Small intestine (tissue), 7 donors: ENCODE measurements at regions not wholly inside any gene's neighbourhood (a gene's known extent, or its start where the extent isn't known, plus 50 kb on each side); places are given as distances from the start of the nearest gene placed in this dataset.

Experiments used
- DNase-seq, 2 donors: peaks; one replicate each; pipeline versions ENCODE4 v3.0.0 to v3.0.0-alpha.2; 2013
- FAIRE-seq: peaks from 2 replicates; lab custom pipeline; 2012; peaks lifted over from hg19 to GRCh38; lab: Jason Lieb, UNC
- H3K27ac ChIP-seq, 3 donors: one replicate each; pipeline ENCODE4 v1.5.1; 2013; ENCODE audit warnings: low read length in 2 of 3, mild to moderate bottlenecking in 2 of 3, control low read depth in 1 of 3, inconsistent platforms in 1 of 3, low read depth in 1 of 3, moderate library complexity in 1 of 3
- H3K27me3 ChIP-seq, 3 donors: one replicate each; pipeline ENCODE4 v1.6.1; 2013; ENCODE audit warnings: low read length in 3 of 3, inconsistent platforms in 1 of 3; ENCODE audit not compliant: control insufficient read depth in 3 of 3, insufficient read depth in 3 of 3
- H3K36me3 ChIP-seq, 3 donors: one replicate each; pipeline ENCODE4 v1.6.1; 2013; ENCODE audit warnings: low read length in 3 of 3, inconsistent platforms in 1 of 3, low read depth in 1 of 3, mild to moderate bottlenecking in 1 of 3, moderate library complexity in 1 of 3; ENCODE audit not compliant: control insufficient read depth in 3 of 3, insufficient read depth in 2 of 3
- H3K4me1 ChIP-seq, 3 donors: one replicate each; pipeline ENCODE4 v1.6.1; 2013; ENCODE audit warnings: low read length in 2 of 3, inconsistent platforms in 1 of 3, low read depth in 1 of 3, mild to moderate bottlenecking in 1 of 3, moderate library complexity in 1 of 3; ENCODE audit not compliant: control insufficient read depth in 3 of 3, insufficient read depth in 2 of 3
- H3K4me3 ChIP-seq, 3 donors: one replicate each; pipeline ENCODE4 v1.5.1; 2013; ENCODE audit warnings: low read length in 3 of 3, control low read depth in 1 of 3, inconsistent platforms in 1 of 3, low read depth in 1 of 3, mild to moderate bottlenecking in 1 of 3, moderate library complexity in 1 of 3
- H3K9me3 ChIP-seq, 2 donors: one replicate each; pipeline ENCODE4 v1.6.1; 2013; ENCODE audit warnings: low read depth in 1 of 2, low read length in 1 of 2; ENCODE audit not compliant: control insufficient read depth in 2 of 2, insufficient read depth in 1 of 2
- WGBS, 3 donors: extraction: QIAGEN DNeasy Blood & Tissue Kit; methylation state at CpG; one replicate each; pipeline ENCODE4 v1.1.7; 2013; 5-methylcytosine and 5-hydroxymethylcytosine counted together
- donor health status: healthy with polysubstance abuse.
- donor health status: control.
- donor health status: control.
- donor health status: Bipolar disorder and iron deficiency.
- donor health status: healthy.

DNA sequence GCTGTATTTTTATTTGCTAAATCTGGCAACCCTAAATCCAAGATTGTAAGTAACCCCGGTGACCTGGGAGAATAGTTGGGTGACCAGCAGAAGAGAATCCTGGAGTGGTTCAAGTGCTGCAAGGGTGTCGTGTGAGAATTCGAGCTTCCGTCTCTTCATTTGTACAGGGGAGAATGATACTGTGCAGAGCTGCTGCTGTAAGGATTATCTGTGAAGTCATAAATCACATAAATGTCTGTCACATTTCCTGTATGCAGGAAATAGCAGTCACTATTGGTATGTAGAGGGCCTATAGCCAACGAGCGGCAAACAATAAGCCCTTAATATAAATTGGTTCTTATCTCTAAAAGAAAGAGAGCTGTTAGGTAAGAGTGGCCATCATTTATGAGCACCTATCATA, 90.7 kb downstream of the ATP1A1 start:
- FAIRE-seq (no peak), DNase-seq (peak; percentile 71 to 81)
- Histone ChIP-seq H3K27ac (no peak overlapping the region), H3K4me3 (no peak overlapping the region), H3K4me1 (peaks cover 2 to 57% (median 7%) of the 10 kb centered on the region in 3 donors), H3K27me3 (no peaks in the 10 kb centered on the region), H3K36me3 (no peaks in the 10 kb centered on the region), H3K9me3 (no peaks in the 10 kb centered on the region)
- 21 to 54% (median 37%) methylated on average over 6 of the region's 6 CpGs for WGBS, 3 donors
